ENCODE measurements at regions not wholly inside any gene's neighbourhood (a gene's known extent, or its start where the extent isn't known, plus 50 kb on each side); places are given as distances from the start of the nearest gene placed in this dataset.
"Not testable (repeated sequence)": the region's sequence is repeated elsewhere in the genome, so short reads cannot be mapped to it uniquely, and the experiment has no call there.

GRCh38 chr20:40966516-40967185 is 62.0 kb upstream of the TOP1 start:
- no peak overlapping the region for H3K27ac ChIP-seq
- WGBS, 2 donors, result 90 to 95% methylated on average over 9 of the region's 9 CpGs
- peaks cover 0 to 16% (median 0%) of the 10 kb centered on the region in 4 donors for H3K4me1 ChIP-seq
- TF ChIP-seq EP300 (IDR thresholded peaks at IDR 0.05) (no peak), CTCF (IDR thresholded peaks at IDR 0.05) (no peak)
- no peaks in the 10 kb centered on the region for H3K9me3 ChIP-seq
- H3K27me3 ChIP-seq, result no peaks in the 10 kb centered on the region
- no peak for DNase-seq (ENCODE audit: low spot score in 2 of 2)
- H3K36me3 ChIP-seq, result no peaks in the 10 kb centered on the region
- no peak overlapping the region for H3K4me3 ChIP-seq

GRCh38 chr20:40967700-40968099 is 60.9 kb upstream of the TOP1 start:
- Histone ChIP-seq H3K4me3 (no peak overlapping the region), H3K36me3 (no peaks in the 10 kb centered on the region), H3K27ac (no peak overlapping the region), H3K4me1 (peaks cover 0 to 14% (median 0%) of the 10 kb centered on the region in 4 donors), H3K9me3 (no peaks in the 10 kb centered on the region), H3K27me3 (no peaks in the 10 kb centered on the region)
- DNase-seq (ENCODE audit: low spot score in 2 of 2), result no peak
- WGBS, 2 donors, result 72% methylated on average over 4 of the region's 4 CpGs
- TF ChIP-seq POLR2A (IDR thresholded peaks at IDR 0.05), result no peak
- no peak for TF ChIP-seq CTCF (IDR thresholded peaks at IDR 0.05)
- TF ChIP-seq EP300 (IDR thresholded peaks at IDR 0.05), result no peak

- H3K36me3 ChIP-seq, H3K27me3 ChIP-seq, H3K27ac ChIP-seq, H3K9me3 ChIP-seq: not testable (repeated sequence)
- peaks cover 0 to 11% (median 0%) of the 10 kb centered on the region in 4 donors for H3K4me1 ChIP-seq
- peak; percentile 82 to 94 for DNase-seq (ENCODE audit: low spot score in 2 of 2)
- peak; percentile 93 to 97 (median 94) for TF ChIP-seq CTCF (IDR thresholded peaks at IDR 0.05)
- WGBS, 2 donors, result 13 to 20% methylated on average over 26 to 28 of the region's 28 CpGs
- H3K4me3 ChIP-seq, result peak overlapping the region; percentile 16 to 44 (median 37)
Measured at GRCh38 chr20:40968816-40969562, 59.6 kb upstream of the TOP1 start.

- H3K4me1 ChIP-seq, result peaks cover 0 to 11% (median 0%) of the 10 kb centered on the region in 4 donors
- no peak overlapping the region for H3K27ac ChIP-seq
- WGBS, 2 donors, result 88 to 91% methylated on average over 6 of the region's 6 CpGs
- H3K27me3 ChIP-seq, result no peaks in the 10 kb centered on the region
- no peaks in the 10 kb centered on the region for H3K9me3 ChIP-seq
- H3K36me3 ChIP-seq, result no peaks in the 10 kb centered on the region
- H3K4me3 ChIP-seq, result no peak overlapping the region
- TF ChIP-seq EP300 (IDR thresholded peaks at IDR 0.05) (no peak), POLR2A (IDR thresholded peaks at IDR 0.05) (no peak), CTCF (IDR thresholded peaks at IDR 0.05) (no peak)
- DNase-seq (ENCODE audit: low spot score in 2 of 2), result no peak
Measured at GRCh38 chr20:40970218-40970617, 58.4 kb upstream of the TOP1 start.

- H3K4me3 ChIP-seq, result no peak overlapping the region
- no peaks in the 10 kb centered on the region for H3K4me1 ChIP-seq
- no peaks in the 10 kb centered on the region for H3K27me3 ChIP-seq
- H3K27ac ChIP-seq, result no peak overlapping the region
- H3K36me3 ChIP-seq, result no peaks in the 10 kb centered on the region
- DNase-seq (ENCODE audit: low spot score in 2 of 2), result no peak
- peaks cover 0 to 28% (median 8%) of the 10 kb centered on the region in 4 donors for H3K9me3 ChIP-seq
- TF ChIP-seq CTCF (IDR thresholded peaks at IDR 0.05), result no peak
- no peak for TF ChIP-seq POLR2A (IDR thresholded peaks at IDR 0.05)
- no peak for TF ChIP-seq EP300 (IDR thresholded peaks at IDR 0.05)
Measured at GRCh38 chr20:40977218-40977617, 51.4 kb upstream of the TOP1 start.
